ENCODE measurements at regions not wholly inside any gene's neighbourhood (a gene's known extent, or its start where the extent isn't known, plus 50 kb on each side); places are given as distances from the start of the nearest gene placed in this dataset.

GRCh38 chr2:37569986-37570679, 101.3 kb downstream of the CDC42EP3 start:
- Histone ChIP-seq H3K4me1 (replicated peaks) (no peaks in the 10 kb centered on the region), H3K9me3 (no peaks in the 10 kb centered on the region), H3K27me3 (replicated peaks; ENCODE audit: insufficient read depth) (no peaks in the 10 kb centered on the region), H3K36me3 (no peaks in the 10 kb centered on the region), H3K27ac (peak overlapping the region in 1 of 2 donors; percentile 5), H3K4me3 (no peak overlapping the region)
- 32% methylated on average over 3 of the region's 3 CpGs for WGBS
- intact Hi-C loops (cut with DNase I), result loop anchor here (5.0 to 10.0 kb wide), 2 partner anchors 42 to 155 kb away; no protein-coding TSS in a partner anchor
- no peak for DNase-seq (ENCODE audit: low spot score)
- TF ChIP-seq POLR2A (IDR thresholded peaks at IDR 0.05), result no peak
- no peak for TF ChIP-seq CTCF (IDR thresholded peaks at IDR 0.05)
- no peak for TF ChIP-seq POLR2AphosphoS5 (IDR thresholded peaks at IDR 0.05)

DNA sequence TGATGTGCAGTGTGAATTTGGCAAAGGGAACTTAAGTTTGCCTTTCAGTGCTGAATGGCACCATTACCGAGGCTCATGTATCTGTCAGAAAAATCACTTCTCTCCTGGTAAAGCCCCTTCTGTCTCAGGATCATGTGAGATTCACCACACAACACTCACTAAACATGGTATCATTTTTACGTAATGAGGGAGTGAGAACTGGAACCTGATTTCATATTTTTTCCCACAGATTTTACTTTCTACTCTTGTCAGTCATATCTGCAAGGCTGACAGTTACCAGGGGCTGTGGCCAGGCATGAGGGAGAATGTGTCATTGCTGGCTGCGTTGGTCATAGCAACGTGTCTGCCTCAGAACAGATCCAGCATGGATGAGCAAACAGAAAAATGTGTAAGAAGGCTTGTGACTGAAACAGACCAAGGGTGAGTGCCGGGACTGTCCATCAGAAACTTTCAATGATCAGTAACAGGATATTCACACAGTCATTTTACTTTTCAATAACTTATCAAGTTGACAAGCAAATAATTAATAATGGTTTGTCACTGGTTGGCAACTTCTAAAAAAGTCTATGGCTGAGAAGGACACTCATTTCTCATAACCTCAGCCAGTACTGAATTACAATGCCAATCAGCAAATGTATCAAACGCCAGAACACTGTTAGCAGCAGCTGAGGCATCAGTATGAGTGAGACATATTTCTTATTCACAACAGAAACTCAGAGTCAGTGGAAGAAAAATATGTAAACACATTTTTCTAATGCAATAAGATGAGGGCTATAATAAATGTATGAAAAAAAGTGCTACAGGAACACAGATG, 100.5 kb downstream of the CDC42EP3 start:
- no peaks in the 10 kb centered on the region for H3K36me3 ChIP-seq
- 56% methylated on average over 6 of the region's 6 CpGs for WGBS
- H3K4me1 ChIP-seq (replicated peaks), result no peaks in the 10 kb centered on the region
- peak overlapping the region; percentile 5 to 8 for H3K27ac ChIP-seq
- H3K4me3 ChIP-seq, result no peak overlapping the region
- intact Hi-C loops (cut with DNase I), result no loop called here
- TF ChIP-seq POLR2A (IDR thresholded peaks at IDR 0.05) (no peak), POLR2AphosphoS5 (IDR thresholded peaks at IDR 0.05) (no peak), CTCF (IDR thresholded peaks at IDR 0.05) (no peak)
- no peaks in the 10 kb centered on the region for H3K27me3 ChIP-seq (replicated peaks; ENCODE audit: insufficient read depth)
- no peak for DNase-seq (ENCODE audit: low spot score)
- no peaks in the 10 kb centered on the region for H3K9me3 ChIP-seq

DNA sequence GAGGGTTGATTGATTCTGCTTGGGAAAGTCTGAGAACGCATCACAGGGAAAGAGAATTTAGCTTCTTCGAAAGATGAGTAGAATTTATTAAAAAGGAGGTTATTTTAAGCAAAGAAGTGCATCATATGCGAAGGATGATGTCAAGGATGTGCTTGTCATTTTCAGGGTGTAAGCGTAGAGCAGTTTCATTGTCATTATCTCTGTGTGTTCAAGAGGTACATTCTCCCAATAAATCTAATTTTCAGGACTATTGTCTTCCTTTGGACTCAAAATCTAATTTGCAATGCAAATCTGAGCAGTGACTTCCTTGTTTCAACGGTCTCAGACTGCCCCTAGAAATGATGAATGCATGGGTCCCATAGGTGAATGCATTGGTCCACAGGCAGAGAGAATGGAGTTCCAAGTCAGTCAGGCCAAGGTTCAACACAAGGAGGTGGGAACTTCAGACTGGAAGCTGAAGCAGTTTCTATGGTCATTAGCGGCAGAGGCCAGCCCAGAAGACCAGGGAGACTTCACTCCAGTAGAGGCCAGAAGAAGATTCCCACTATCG, 99.8 kb downstream of the CDC42EP3 start:
- Histone ChIP-seq H3K4me3 (no peak overlapping the region), H3K9me3 (no peaks in the 10 kb centered on the region), H3K36me3 (no peaks in the 10 kb centered on the region), H3K27ac (no peak overlapping the region), H3K4me1 (replicated peaks) (no peaks in the 10 kb centered on the region), H3K27me3 (replicated peaks; ENCODE audit: insufficient read depth) (no peaks in the 10 kb centered on the region)
- intact Hi-C loops (cut with DNase I), result no loop called here
- 93% methylated on average over 7 of the region's 7 CpGs for WGBS
- no peak for TF ChIP-seq POLR2A (IDR thresholded peaks at IDR 0.05)
- TF ChIP-seq CTCF (IDR thresholded peaks at IDR 0.05), result no peak
- no peak for TF ChIP-seq POLR2AphosphoS5 (IDR thresholded peaks at IDR 0.05)
- no peak for DNase-seq (ENCODE audit: low spot score)

DNA sequence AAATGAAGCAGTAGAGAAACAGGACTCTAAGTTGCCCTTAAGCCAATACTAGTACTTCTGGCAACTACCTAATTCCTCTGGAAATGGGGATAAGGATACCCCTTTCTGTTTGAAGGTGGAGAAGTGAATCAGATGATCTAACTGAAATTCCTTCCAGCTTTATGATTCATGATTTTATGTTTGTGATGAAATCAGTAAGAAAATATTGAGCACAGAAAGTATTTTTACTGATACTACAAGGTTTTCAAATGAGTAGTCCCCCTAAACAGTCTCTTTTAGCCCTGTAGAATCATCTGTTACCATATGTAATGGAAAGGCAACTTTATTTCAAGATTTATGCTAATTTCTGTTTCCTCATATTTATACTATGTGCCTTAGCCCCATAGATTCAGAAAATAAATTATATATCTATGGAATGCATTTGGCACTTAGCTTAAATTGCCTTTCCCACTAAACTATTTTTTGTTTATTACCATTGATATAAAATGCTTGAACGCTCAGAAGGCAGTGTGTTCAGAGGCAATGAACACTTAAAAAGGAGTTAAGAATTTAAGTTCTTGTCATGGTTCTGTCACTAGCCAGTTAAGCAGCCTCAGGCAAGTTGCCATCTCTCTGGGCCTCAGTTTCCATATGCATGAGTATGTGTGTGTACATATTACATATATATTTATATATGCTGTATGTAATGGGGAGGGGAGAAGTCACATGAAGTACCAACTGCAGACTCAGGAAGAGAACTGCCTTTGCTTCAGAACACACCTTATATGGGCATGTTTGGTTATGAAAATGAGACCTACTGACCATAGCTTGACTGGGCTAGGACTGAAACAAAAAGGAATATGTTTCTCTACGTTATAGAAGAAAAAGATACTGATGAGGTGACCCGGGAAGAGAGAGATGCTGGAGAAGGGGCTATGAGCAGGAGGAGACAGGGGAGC, 97.7 kb downstream of the CDC42EP3 start:
- intact Hi-C loops (cut with DNase I), result no loop called here
- no peaks in the 10 kb centered on the region for H3K27me3 ChIP-seq (replicated peaks; ENCODE audit: insufficient read depth)
- 73% methylated on average over 3 of the region's 3 CpGs for WGBS

More for the DNA sequence above, 97.7 kb downstream of the CDC42EP3 start:
- H3K4me1 ChIP-seq (replicated peaks), result no peaks in the 10 kb centered on the region
- H3K4me3 ChIP-seq, result no peak overlapping the region
- TF ChIP-seq POLR2AphosphoS5 (IDR thresholded peaks at IDR 0.05) (no peak), CTCF (IDR thresholded peaks at IDR 0.05) (no peak), POLR2A (IDR thresholded peaks at IDR 0.05) (no peak)
- no peak for DNase-seq (ENCODE audit: low spot score)
- no peaks in the 10 kb centered on the region for H3K36me3 ChIP-seq
- H3K9me3 ChIP-seq, result no peaks in the 10 kb centered on the region
- no peak overlapping the region for H3K27ac ChIP-seq
